ENCODE measurements at regions not wholly inside any gene's neighbourhood (a gene's known extent, or its start where the extent isn't known, plus 50 kb on each side); places are given as distances from the start of the nearest gene placed in this dataset.

DNA sequence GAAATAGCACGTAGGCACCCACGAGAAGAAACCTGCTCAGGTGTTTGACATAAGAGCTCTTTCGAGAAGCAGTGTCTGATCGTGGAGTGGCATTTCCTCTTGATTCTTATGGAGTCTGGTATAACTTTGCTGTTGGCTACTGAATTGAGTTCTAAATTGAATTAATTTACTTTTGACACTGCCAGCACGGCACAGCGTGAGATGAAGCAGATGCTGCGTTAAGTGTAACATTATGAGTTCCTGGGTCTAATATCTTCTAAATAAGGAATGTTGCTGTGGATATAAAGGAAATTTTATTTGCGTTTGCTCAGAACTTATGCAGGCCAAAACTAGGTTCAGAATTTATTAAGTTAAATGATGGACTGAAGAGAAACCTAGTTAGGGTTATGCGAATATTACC, 919.9 kb downstream of the TUSC7 start:
- TF ChIP-seq CTCF (conservative IDR thresholded peaks at IDR 0.05; ENCODE audit: low read depth, low read length) (no peak), EZH2 (IDR thresholded peaks at IDR 0.05; ENCODE audit: low read length, unreplicated experiment) (no peak), EZH2phosphoT487 (IDR thresholded peaks at IDR 0.05; ENCODE audit: borderline replicate concordance, low read length) (no peak)

All from PC-3 (cell line).